HUDEP-2 (cell line): ENCODE measurements at regions not wholly inside any gene's neighbourhood (a gene's known extent, or its start where the extent isn't known, plus 50 kb on each side); places are given as distances from the start of the nearest gene placed in this dataset.

ENCODE experiments used
- DNase-seq, 76 experiments: peaks; one replicate each; lab custom pipeline; 2025; ENCODE audit not compliant: unreplicated experiment in 76 of 76; lab: John Stamatoyannopoulos, UW

- DNase-seq: no peak
Measured at GRCh38 chr1:17967623-17968255, 139.9 kb upstream of the IGSF21 start.

- no peak for DNase-seq
Measured at GRCh38 chr1:17970757-17971156, 136.8 kb upstream of the IGSF21 start.

DNA sequence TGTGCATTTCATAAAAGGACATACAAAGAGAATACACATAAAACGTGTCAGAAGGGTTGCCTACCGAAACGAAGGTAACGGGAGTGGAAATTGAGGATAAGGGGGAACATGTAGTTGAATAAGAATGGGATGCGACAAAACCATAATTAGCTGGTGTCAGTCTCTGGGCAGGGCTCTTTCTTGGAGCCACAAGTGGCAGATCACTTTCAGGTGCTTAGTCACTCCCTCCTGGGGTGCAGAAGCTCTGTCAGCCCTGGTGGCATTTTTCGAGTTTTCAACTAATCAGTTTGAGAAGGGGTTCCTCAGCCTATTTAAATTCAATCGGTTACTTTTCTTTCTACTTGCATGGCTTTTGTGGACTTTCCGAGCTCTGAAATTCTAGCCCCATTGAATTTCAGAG is 133.9 kb upstream of the IGSF21 start:
- DNase-seq: no peak

DNA sequence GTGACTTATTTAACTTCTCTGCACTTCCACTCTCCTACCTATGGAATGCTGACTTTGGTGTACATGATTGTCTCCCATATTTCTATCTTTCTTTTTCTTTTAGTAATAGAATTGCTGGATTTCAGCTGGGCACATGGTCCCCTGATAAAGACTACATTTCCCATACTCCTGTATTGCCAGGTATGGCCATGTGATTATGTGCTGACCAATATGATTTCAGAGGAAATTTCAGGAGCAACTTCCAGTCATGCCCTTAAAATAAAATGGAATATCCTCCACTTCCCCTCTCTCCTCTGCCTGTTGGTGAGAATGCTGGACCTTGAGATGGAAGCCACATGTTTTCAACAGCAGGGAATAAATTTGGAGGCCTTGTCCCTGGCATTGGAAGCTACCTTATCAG is 130.7 kb upstream of the IGSF21 start:
- DNase-seq: no peak

DNA sequence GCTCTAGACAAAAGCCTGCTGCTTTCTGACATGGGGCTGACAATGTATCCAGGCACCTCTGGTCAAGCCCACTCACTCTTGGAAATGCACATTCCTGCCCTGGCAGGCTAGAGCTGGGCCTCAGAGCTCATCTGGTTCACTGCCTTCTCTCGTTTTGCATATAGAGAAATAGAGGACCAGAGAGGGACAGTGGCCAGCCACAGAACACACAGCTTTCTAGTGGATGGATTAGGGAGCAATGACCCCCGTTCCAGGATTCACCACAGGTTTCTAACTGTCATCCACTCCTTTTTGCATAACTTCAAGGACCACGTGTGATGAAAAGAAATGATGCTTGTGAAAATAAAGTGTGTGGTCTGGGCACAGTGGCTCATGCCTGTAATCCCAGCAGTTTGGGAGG is 129.6 kb upstream of the IGSF21 start:
- no peak for DNase-seq

- DNase-seq: no peak
Measured at GRCh38 chr1:17979815-17980214, 127.8 kb upstream of the IGSF21 start.

DNA sequence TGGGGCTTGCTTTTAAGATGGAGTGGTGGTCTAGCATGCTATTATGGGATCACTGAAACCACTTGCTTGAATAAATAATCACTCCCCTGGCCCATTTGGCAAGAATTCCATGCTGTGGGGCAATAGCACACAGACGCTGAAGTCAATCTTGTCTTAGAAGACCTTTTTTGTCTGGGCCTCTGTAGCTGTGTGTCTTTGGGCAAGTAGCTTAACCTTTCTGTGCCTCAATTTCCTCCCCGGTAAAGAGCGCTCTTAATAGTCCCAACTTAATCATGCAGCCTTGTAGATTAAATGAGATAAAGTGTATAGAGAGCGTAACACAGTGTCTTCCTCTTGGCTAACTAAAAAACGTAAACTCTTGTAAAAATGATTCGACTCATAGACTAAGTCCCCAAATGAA is 125.4 kb upstream of the IGSF21 start:
- DNase-seq: no peak

- DNase-seq: peak in 22 of 76 experiments; percentile 1 to 30 (median 8)
Measured at GRCh38 chr1:17984583-17984982, 123.0 kb upstream of the IGSF21 start.

- no peak for DNase-seq
Measured at GRCh38 chr1:17986156-17986555, 121.4 kb upstream of the IGSF21 start.

DNA sequence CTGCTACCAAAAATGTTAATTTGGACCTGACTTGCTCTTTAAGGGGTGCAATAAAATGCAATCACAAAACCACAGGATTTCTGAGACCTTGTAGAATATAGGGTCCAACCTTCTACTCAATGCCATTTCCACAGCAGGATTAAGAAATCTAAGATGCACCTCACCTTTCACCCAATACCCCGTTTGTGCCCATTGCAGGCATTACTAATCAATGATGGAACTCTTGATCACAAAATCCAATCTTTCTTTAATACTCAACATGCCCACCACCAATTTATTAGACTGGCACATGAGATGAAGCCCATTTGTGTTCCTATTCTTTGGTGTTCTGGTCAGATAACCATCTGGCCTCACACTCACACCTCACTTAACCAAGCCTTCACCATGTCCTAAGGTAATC is 117.2 kb upstream of the IGSF21 start:
- DNase-seq: no peak

DNA sequence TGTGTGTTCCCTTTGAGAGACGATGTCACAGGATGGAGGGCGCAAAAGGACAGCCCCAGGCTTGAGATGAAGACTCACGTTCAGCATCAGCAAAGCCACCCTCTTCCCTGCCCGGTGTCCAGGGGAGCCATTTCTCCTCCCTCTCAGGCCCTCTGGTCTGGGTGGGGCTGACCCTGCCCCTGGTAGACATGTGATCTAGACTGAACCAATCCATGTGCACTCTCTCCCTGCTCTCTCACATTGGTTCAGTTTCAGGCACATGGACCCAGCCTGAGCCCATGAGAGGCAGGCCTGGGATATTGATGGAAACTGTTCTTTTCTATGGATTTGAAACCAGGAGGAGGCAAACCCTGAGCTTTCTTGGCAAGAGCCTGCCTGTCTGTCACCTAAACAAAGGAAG is 115.6 kb upstream of the IGSF21 start:
- no peak for DNase-seq

DNA sequence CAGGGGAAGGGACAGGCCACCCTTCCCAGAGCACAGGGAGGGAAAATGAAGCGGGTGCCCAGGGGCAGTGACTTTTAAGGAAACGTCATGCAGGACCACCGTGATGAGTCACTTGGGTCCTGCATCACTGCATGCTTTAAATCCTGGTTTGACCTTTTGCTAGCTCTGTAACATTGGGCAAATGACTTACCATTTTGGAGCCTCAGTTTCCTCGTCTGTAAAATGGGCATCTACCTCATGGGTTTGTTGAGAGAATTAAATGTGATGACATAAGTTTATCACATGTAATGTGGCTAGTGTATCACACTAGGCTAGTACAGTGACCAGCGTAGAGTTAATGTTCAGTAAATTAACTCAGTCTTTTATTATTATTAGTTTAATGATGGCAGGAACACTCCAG is 114.8 kb upstream of the IGSF21 start:
- DNase-seq: no peak

GRCh38 chr1:17994046-17994445 is 113.6 kb upstream of the IGSF21 start:
- DNase-seq: no peak

DNA sequence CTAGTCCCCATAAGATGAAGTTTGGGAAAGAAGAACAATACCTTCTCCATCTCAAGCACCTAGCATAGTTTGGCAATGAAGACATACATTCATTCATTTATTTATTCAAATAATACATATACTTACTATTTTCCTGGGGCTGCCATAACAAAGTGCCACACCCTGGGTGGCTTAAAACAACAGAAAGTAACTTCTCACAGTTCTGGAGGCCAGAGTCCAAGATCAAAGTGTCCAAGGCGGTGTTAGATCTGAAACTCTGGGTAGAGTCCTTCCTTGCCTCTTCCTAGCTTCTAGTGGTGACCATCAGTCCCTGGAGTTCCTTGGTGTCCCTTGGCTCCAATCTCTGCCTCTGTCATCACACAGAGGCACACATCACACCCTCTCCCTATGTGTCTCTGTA is 112.1 kb upstream of the IGSF21 start:
- DNase-seq: no peak

- DNase-seq: peak in 6 of 76 experiments; percentile 1 to 14 (median 8)
Measured at GRCh38 chr1:17998889-17999288, 108.7 kb upstream of the IGSF21 start.

DNA sequence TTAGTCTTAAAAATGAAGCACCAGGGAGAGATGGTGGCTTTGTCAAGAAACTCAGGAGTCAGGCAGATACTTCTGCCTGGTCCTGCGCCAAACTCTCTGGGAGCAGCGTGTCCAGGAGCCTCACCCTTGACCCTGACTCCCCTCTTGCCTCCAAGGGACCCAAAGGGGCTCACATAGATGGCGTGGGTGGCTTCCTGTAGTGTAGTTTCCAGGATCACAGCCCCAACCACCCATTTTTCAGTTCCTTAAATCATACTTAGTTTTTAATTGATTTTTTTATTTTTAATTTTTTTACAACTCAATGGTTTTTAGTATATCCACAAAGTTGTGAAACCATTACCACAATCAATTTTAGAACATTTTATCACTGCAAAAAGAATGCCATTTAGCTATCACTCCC is 107.7 kb upstream of the IGSF21 start:
- DNase-seq: no peak

DNA sequence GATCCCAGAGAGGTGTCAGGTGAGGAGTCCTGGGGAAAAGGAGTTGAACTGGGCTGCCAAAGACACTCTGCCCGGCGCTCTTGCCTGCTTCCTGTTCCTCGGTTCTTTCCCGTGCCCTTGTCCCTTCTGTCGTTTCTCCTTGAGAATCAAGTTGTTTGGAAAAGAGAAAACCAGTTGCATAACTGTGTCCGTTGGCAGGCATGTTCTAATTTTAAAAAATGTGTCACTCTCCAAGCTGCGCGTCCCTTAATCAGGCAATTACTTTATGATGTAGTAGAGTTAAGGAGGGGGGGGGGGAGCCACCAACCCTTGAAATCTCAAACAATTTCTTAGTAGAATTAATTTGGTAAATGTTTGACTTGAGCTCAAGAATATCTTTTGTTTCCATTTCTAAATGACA is 105.9 kb upstream of the IGSF21 start:
- no peak for DNase-seq

DNA sequence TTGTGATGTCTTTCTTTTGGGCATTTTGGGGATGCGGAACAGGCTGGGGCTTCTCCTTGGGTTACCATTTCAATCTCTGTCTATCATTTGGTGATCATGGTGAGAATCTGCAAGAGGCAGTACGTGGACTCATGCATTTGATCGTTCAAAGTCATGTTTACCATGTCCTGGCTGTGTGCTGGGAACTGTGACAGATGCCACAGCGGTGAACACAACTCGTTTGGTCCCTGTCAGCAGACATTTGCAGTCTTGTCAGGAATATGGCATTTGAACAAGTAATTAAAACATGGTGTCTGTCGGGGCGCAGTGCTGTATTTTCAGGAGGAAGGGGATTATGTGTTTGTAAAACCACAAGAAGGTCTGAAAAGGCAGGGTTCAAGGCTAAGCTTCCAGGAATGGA is 103.3 kb upstream of the IGSF21 start:
- no peak for DNase-seq

- no peak for DNase-seq
Measured at GRCh38 chr1:18005238-18005637, 102.4 kb upstream of the IGSF21 start.

GRCh38 chr1:18007391-18008041 is 100.1 kb upstream of the IGSF21 start:
- no peak for DNase-seq

DNA sequence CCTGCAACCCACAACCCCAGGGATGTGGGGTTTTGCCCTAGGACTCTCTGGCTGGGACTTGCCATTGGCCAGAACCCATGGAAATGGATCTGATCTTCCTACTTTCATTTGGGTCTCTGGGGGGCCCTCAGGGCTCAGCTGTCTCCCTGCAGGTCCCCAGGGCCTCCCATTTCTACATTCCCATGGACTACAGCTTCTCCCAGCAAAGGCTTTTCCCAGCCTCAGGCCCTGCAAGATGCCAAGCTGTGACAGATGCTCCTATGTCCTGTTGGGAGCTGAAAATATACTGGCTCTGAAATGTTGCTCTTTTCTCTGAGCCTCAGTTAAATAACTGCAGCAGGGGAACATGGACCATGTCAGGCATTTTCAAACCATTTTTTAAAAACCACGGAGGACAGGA is 99.5 kb upstream of the IGSF21 start:
- DNase-seq: no peak

DNA sequence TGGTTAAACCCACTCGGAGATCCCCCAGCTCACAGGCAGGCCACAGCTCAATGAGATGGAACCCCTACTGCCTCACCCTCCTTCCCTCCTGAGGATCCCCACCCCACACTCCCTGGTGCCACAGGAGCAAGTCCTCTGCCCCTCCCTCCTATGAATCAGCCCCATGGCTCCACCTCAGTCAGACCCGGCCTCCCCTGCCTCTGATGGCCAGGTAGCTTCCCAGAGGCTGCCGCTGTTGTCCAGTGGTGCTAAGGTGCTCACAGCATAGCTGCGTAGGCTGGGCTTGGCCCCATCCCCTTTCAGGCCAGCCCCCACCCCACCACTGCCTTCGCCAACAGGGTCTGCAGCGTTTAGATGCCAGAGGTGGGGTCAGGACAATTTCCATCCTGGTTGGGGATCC is 98.5 kb upstream of the IGSF21 start:
- DNase-seq: no peak

DNA sequence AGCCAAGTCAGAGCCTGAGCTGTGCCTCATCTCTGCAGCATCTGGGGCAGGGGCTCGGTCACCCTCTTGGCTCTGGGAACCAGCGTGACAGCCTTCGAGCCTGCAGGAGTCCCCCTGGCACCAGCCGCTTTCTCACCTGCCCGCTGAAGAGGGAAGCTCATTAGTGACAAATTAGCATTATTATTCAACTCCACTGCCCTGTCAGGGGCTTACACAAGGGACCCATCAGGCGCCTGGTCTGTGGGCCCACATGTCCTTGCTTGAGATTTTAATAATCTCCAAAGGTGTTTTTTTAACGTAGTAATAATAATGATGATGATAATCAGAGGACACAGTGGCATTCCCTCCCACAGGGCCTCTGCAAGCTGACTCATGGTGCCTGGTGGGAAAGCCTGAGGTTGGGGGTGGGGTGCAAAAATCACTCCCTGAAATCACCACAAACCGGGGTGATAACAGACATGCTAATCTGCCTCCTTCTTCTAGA is 98.1 kb upstream of the IGSF21 start:
- DNase-seq: no peak
